Activated naive CD4-positive, alpha-beta T cell (primary cell): ENCODE measurements at regions not wholly inside any gene's neighbourhood (a gene's known extent, or its start where the extent isn't known, plus 50 kb on each side); places are given as distances from the start of the nearest gene placed in this dataset.
"Not testable (repeated sequence)": the region's sequence is repeated elsewhere in the genome, so short reads cannot be mapped to it uniquely, and the experiment has no call there.

Experiments
- DNase-seq, 4 experiments: peaks; one replicate each; lab custom pipeline; 2025; lab: John Stamatoyannopoulos, UW

DNA sequence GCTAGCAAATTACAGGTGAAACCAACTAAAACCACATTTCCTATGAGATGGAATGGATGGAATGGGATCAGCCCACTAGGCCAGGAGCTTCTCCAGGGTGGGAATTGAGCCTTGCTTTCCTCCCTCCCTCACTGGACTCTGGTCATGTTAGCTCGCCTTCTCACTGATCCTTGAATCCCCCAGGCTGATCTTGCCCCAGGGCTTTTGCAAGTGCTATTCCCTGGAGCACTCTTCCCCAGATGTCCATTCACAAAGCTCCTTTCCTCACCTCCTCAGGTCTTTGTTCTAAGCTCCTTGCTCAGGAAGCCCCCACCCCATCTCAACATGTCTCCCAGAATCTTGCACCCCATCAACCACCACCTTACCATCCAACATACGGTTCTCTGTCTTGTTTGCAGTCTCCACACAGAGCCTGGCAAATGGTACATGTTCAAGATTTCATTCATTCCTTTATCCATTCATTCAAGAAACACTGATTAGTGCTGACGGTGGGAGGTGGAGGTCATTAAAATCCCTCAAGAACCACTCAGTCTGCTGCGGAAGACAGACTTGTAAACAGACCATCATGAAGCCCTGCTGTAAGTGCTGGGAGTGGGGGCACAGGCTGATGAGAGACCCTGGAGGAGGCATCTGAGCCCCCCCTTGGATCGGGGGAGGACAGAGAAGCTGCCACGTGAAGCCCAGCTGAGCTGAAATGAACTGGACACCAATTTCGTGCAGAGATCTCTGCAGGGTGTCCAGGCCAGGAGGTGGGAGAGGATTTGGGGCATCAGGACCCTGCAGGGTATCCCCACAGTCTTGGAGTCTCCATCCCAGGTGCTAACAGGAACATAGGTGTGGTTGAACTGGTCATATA, 141.7 kb downstream of the BARX1 start:
- DNase-seq, result no peak

DNA sequence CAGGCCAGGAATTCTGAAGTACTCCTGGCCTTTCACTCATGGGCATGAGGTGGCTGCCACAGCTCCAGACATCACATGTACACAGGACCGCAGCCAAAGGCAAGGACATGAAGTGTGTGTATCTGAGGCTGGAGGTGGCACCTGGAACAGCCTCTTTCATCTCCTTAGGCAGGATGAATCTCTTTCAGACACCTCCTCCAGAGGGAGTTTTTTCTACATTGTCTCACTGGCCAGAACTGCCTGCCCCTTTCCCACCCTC, 142.8 kb downstream of the BARX1 start:
- no peak for DNase-seq

DNA sequence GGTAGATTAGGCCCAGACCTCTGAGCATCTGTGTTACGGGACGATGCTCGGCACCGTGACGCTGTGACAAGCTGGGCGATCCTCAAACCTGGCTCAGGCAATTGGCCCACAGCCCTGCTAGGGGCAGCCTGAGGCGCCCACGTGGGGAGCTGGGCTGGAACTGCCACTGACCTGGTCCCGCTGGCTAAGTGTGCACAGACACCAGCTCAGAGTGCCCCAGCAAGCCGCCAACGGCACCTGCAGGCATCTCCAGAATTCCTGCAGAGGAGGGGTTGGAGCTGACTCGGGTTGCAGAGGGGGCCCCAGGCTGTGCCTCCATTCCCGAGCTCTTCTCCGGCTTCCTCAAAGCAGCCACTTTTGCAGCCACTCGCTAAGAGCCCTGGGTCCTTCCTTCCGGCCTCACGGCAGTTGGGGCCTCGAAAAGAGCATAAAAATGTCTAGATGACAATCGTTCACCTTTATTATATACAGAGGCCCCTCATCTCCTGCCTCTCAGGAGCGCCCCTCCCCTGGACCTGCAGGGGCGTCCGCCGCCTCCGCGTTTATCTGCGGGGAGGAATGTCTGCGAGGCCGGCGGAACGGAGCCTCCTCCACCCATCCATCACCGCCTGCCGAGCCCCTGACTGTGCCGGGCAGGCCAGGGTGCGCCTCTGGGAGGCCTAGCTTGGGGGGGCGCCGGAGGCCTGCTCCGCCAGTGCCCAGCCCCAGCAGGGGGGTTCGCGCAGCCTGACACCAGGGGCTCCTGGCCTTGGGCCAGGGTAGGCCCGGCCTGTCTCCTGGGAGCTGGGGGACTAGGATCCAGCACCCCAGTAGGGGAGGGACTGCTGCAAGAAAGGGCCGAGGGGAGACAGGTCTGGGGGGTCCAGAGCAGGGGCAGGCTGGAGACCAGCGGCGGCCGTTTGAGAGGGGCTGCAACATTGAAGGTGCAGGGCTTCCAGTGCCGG, 144.9 kb downstream of the BARX1 start:
- DNase-seq, result no peak

DNA sequence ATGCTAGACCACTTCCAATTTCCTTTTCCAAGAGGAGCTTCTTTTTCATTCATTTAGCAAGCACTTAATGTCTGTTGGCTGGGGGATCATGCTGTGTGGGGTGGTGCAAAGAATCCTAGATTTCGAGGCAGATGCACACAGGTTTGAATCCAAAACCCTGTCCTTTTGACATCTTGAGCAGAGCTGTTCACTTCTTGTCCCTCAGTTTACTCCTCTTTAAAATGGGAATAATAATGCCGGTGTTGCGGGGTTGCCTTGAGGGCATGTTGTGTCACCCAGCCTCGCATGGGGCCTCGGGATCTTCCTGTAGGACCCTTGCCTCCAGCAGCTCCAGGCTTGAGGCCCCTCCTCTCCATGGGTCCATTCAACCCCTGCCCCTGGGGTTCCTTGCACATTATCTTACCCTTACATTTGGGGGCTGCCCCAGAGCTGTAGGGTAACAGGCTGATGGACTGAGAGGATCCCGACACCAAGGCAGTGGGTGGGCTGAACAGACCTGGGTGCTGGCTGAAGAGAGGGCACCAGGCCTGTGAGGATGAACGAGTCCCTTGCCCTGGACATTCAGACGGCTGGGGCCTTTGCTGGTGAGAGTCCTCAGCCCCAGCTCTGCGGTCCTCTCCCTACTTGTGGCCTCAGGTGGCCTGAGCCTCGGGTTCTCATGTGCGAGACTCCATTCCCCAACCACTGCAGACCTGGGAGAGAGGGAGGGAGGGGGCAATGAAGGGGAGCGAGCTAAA, 145.8 kb downstream of the BARX1 start:
- DNase-seq, result no peak

DNA sequence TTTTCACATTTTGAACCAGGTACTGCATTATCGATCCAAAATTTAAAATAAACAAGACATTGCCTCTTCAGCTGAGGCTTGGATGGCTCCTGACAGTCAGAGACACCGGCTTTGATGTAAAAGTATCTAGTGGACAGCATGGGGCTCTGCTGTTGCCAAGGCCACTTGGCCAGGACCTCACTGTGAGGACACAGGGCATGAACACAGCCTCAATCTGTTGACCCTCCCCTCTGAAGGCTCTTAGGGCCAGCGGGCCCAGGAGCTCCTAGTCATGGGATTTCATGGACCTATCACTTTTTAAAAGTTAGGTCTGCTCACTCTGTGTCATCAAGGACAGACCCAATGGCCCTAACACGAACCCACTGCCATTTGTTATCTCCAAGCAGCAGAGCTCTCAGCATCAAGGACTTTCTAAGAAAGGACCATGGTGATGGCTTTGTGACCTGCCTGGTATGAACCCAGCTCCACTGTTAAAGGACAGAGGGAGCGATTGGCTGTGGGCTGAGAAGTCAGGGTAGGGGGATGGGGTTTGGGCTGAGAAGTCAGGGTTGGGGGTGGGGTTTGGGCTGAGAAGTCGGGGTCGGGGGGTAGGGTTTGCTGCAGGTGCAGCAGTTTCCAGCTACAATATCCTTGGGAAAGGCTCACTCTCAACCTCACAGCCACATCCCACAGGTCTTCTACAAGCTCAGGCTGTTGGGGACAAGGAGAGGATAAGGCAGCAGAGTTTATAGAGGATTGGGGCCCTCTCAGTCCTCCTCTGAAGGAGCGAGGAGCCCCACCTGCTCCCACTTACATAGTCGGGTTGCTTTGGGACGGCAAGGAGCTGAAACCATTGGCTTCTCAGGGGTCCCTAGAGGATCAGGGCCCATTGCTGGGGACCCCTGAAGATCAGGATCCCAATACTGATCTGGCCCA, 146.8 kb downstream of the BARX1 start:
- DNase-seq, result no peak

- DNase-seq, result no peak
These were observed 147.7 kb downstream of the BARX1 start for GRCh38 chr9:93807166-93808074.

GRCh38 chr9:93801581-93802284, 153.4 kb downstream of the BARX1 start:
- no peak for DNase-seq

- DNase-seq, result no peak
These were observed 154.0 kb downstream of the BARX1 start for GRCh38 chr9:93801120-93801519.

- DNase-seq, result no peak
These were observed 162.8 kb downstream of the BARX1 start for GRCh38 chr9:93792358-93792757.

DNA sequence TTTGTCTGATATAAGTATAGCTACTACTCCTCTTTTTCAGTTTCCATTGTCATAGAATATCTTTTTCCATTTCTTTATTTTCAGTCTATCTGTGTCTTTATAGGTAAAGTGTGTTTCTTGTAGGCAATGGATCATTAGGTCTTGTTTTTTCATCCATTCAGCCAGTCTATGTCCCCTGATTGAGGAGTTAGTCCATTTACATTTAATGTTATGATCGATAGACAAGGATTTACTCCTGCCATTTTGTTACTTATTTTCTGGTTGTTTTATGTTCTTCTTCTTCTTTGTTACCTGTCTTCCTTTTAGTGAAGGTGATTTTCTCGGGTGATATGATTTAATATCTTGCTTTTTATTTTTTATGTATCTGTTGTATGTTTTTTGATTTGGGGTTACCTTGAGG, 169.0 kb downstream of the BARX1 start:
- DNase-seq, result no peak

DNA sequence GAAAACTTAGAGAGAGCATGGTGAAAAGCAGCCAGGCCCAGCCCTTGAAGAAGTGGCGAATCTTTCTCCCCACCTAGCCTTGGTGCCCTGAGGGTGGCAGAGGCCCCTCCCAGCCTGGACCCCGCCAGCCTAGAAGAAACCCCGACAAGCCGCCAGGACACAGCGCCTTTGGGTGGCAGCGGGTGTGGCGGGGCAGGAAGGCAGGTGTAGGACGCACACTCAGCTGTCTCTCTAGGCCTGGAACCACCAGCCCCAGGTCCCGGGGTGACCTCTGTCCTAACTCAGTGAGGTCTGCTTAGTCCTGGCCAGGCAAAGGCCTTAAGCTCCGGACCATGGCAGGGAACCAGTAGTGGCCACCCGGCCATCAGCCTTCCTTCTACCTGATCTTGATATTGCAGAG, 178.3 kb downstream of the BARX1 start:
- no peak for DNase-seq

DNA sequence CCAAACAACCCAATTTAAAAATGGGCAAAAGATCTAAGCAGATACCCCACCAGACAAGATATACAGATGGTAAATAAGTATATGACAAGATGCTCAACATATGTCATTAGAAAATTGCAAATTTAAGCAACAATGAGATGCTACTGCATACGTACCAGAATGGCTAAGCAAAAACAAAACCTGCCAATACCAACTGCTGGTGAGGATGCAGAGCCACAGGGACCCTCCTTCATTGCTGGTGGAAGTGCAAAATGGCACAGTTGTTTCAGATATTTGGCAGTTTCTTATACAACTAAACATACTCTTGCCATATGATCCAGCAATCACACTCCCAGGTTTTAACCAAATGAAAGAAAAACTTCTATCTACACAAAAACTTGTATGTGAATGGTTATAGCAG, 178.9 kb downstream of the BARX1 start:
- DNase-seq, result no peak

- no peak for DNase-seq
These were observed 180.6 kb downstream of the BARX1 start for GRCh38 chr9:93774331-93775102.

DNA sequence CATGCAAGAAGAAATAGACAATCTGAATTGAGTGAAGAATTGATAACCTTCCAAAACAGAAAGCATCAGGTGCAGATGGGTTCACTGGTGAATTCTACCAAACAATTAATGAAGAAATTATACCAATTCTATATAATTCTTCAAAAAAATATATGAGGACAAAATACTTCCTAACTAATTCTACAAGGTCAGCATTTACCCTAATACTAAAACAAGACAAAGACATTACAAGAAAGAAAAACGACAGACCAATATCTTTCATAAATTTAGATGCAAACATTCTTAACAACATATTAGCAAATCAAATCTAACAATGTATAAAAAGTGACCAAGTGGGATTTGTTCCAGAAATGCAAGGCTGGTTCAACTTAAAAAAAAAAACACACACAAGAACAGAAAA, 183.9 kb downstream of the BARX1 start:
- no peak for DNase-seq

DNA sequence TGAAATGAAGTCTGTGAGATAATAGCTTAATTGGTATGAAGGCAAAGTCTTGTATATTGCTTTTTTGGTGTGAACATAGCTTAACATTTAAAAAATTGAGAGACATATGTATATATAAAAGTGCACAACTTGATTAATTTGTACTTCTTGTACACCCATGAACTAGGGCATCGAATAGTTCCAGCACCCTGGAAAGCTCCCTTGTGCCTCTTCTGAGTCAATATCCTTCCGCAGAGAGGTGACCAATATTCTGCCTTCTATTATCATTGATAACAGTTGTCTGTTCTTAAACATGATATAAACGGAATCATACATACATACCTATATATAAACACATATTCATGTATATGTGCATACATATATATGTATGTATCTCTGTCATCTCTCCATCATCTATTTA, 185.4 kb downstream of the PHF2 start:
- no peak for DNase-seq

DNA sequence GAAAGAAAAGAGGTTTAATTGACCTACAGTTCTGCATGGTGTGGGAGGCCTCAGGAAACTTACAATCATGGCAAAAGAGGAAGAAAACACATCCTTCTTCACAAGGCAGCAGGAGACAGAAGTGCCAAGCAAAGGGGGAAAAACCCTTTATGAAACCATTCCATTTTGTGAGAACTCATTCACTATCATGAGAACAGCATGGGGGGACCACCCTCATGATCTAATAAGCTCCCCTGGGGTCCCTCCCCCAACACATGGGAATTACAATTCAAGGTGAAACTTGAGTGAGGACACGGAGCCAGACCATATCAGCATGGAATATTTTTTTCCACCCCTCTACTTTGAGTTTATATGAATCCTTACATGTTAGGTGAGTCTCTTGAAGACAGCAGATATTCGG, 173.7 kb downstream of the PHF2 start:
- no peak for DNase-seq

DNA sequence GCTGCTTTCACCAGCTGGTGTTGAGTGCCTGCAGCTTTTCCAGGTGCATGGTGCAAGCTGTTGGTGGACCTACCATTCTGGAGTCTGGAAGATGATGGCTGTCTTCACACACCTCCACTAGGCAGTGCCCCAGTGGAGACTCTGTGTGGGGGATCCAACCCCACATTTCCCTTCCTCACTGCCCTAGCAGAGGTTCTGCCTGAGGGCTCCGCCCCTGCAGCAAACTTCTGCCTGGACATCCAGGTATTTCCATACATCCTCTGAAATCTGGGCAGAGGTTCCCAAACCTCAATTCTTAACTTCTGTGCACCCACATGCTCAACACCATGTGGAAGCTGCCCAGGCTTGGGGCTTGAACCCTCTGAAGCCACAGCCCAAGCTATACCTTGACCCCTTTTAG, 172.4 kb downstream of the PHF2 start:
- DNase-seq, result not testable (repeated sequence)

GRCh38 chr9:93731963-93732362, 155.6 kb downstream of the PHF2 start:
- DNase-seq, result no peak

- no peak for DNase-seq
These were observed 154.3 kb downstream of the PHF2 start for GRCh38 chr9:93730648-93731047.
